IMR-90 (cell line): ENCODE measurements at regions not wholly inside any gene's neighbourhood (a gene's known extent, or its start where the extent isn't known, plus 50 kb on each side); places are given as distances from the start of the nearest gene placed in this dataset.
"Not testable (repeated sequence)": the region's sequence is repeated elsewhere in the genome, so short reads cannot be mapped to it uniquely, and the experiment has no call there.

Experiments used
- ATAC-seq: fragments of 200-7000 bp; cut with Tn5 transposase; 2 replicates; pipeline ENCODE4 v1.9.1; 2020; ENCODE audit warnings: low read depth, mild to moderate bottlenecking, moderate library complexity
- BruUV-seq: library from RNA; stranded (reverse); fragments of 400-500 nt; replicated peaks from 2 replicates; lab custom pipeline; 2021; lab: Mats Ljungman, UMichigan
- CTCF ChIA-PET: fragments of 300-600 bp; formaldehyde crosslinking; extraction: SDS; loops from one replicate; lab custom pipeline; 2021; ENCODE audit warnings: antibody characterized with exemption; lab: Yijun Ruan, JAX
- POLR2A ChIA-PET: fragments of 300-600 bp; sonication (Branson Sonifier 250); formaldehyde crosslinking; loops from one replicate; lab custom pipeline; 2022; ENCODE audit warnings: antibody characterized with exemption; ENCODE audit not compliant: unreplicated experiment; lab: Charles Lee
- DNase-seq: peaks from one replicate; pipeline ENCODE4 v3.0.0; 2013
- H2AFZ ChIP-seq: replicated peaks from 2 replicates; pipeline ENCODE3; 2013; ENCODE audit warnings: low read length, mild to moderate bottlenecking; ENCODE audit not compliant: poor library complexity
- H2AK5ac ChIP-seq: 2 replicates; pipeline ENCODE4 v1.6.1; 2013; ENCODE audit warnings: low read depth, low read length, inconsistent platforms
- H2AK9ac ChIP-seq: replicated peaks from 2 replicates; pipeline ENCODE3; 2013; ENCODE audit warnings: mild to moderate bottlenecking, low read depth, low read length, moderate library complexity; ENCODE audit not compliant: poor library complexity
- H2BK120ac ChIP-seq: 2 replicates; pipeline ENCODE4 v1.6.1; 2013; ENCODE audit warnings: low read depth, low read length, inconsistent platforms
- H2BK15ac ChIP-seq: 3 replicates; pipeline ENCODE4 v1.6.1; 2013; ENCODE audit warnings: low read depth, low read length, inconsistent platforms
- H2BK20ac ChIP-seq: 2 replicates; pipeline ENCODE4 v1.6.1; 2013; ENCODE audit warnings: low read depth, mild to moderate bottlenecking, inconsistent platforms, low read length, moderate library complexity
- H2BK5ac ChIP-seq: 2 replicates; pipeline ENCODE4 v1.6.1; 2013; ENCODE audit warnings: mild to moderate bottlenecking, low read depth, low read length, inconsistent platforms; ENCODE audit not compliant: poor library complexity, severe bottlenecking
- H3K14ac ChIP-seq: replicated peaks from 2 replicates; pipeline ENCODE4 v1.6.1; 2013; ENCODE audit warnings: low read depth, low read length, inconsistent platforms
- H3K18ac ChIP-seq: 2 replicates; pipeline ENCODE4 v1.6.1; 2013; ENCODE audit warnings: low read depth, low read length, control low read depth
- H3K23ac ChIP-seq: 2 replicates; pipeline ENCODE4 v1.6.1; 2013; ENCODE audit warnings: low read depth, low read length, inconsistent platforms
- H3K27ac ChIP-seq: 2 replicates; pipeline ENCODE4 v1.5.1; 2013; ENCODE audit warnings: mild to moderate bottlenecking, control low read depth, low read length; ENCODE audit not compliant: insufficient read depth
- H3K27me3 ChIP-seq: 2 replicates; pipeline ENCODE4 v1.6.1; 2013; ENCODE audit warnings: low read length; ENCODE audit not compliant: control insufficient read depth, insufficient read depth
- H3K36me3 ChIP-seq: 2 replicates; pipeline ENCODE4 v1.6.1; 2013; ENCODE audit warnings: low read length, mixed read lengths; ENCODE audit not compliant: control insufficient read depth, insufficient read depth
- H3K4ac ChIP-seq: 2 replicates; pipeline ENCODE4 v1.6.1; 2013; ENCODE audit warnings: low read depth, low read length, inconsistent platforms
- H3K4me1 ChIP-seq: 2 replicates; pipeline ENCODE4 v1.6.1; 2013; ENCODE audit warnings: low read length, mixed read lengths; ENCODE audit not compliant: control insufficient read depth, insufficient read depth
- H3K4me2 ChIP-seq: 2 replicates; pipeline ENCODE4 v1.6.1; 2013; ENCODE audit warnings: low read depth, mild to moderate bottlenecking, control low read depth, low read length, moderate library complexity
- H3K4me3 ChIP-seq: 2 replicates; pipeline ENCODE4 v1.5.1; 2013; ENCODE audit warnings: low read depth, mild to moderate bottlenecking, control low read depth, low read length, moderate library complexity; ENCODE audit not compliant: insufficient read depth
- H3K56ac ChIP-seq: 2 replicates; pipeline ENCODE4 v1.6.1; 2013; ENCODE audit warnings: low read length, inconsistent platforms; ENCODE audit not compliant: insufficient read depth; ENCODE audit errors: extremely low read depth
- H3K79me1 ChIP-seq, 2 experiments: 2 replicates each; pipeline ENCODE4 v1.6.1; 2013; ENCODE audit warnings: low read length in 2 of 2, inconsistent platforms in 1 of 2, low read depth in 1 of 2
- H3K9ac ChIP-seq: 2 replicates; pipeline ENCODE4 v1.6.1; 2013; ENCODE audit warnings: low read depth, low read length, control low read depth
- H3K9me1 ChIP-seq: 2 replicates; pipeline ENCODE4 v1.6.1; 2013; ENCODE audit warnings: low read length, inconsistent platforms; ENCODE audit not compliant: insufficient read depth
- H3K9me3 ChIP-seq: 2 replicates; pipeline ENCODE4 v1.6.1; 2013; ENCODE audit warnings: low read length; ENCODE audit not compliant: control insufficient read depth, insufficient read depth
- H4K20me1 ChIP-seq: 2 replicates; pipeline ENCODE4 v1.6.1; 2013; ENCODE audit warnings: low read length, inconsistent platforms; ENCODE audit not compliant: insufficient read depth
- H4K5ac ChIP-seq: 2 replicates; pipeline ENCODE4 v1.6.1; 2013; ENCODE audit warnings: mild to moderate bottlenecking, low read depth, low read length, control low read depth
- H4K8ac ChIP-seq, 2 experiments: 2 replicates each; pipeline ENCODE4 v1.6.1; 2013; ENCODE audit warnings: low read depth in 2 of 2, low read length in 2 of 2, control low read depth in 1 of 2, inconsistent platforms in 1 of 2
- H4K91ac ChIP-seq: 2 replicates; pipeline ENCODE4 v1.6.1; 2013; ENCODE audit warnings: low read depth, low read length, inconsistent platforms; ENCODE audit not compliant: insufficient read depth
- CHD1 ChIP-seq: IDR thresholded peaks from 2 replicates; pipeline ENCODE4 v1.6.1; 2012; ENCODE audit warnings: low read depth, low read length, improper control_type of control experiment
- CTCF ChIP-seq: conservative IDR thresholded peaks from 2 replicates; pipeline ENCODE4 v1.5.1; 2012; ENCODE audit warnings: mild to moderate bottlenecking, low read depth, low read length, improper control_type of control experiment
- ELK1 ChIP-seq: fragments of 150-350 bp; IDR thresholded peaks from 2 replicates; pipeline ENCODE4 v1.6.1; 2016; ENCODE audit warnings: low read depth, mild to moderate bottlenecking, low read length, moderate library complexity, borderline replicate concordance
- FOS ChIP-seq: fragments of 150-350 bp; IDR thresholded peaks from 2 replicates; pipeline ENCODE4 v1.6.1; 2016; ENCODE audit warnings: low read depth, low read length
- POLR2A ChIP-seq: IDR thresholded peaks from 2 replicates; pipeline ENCODE4 v1.6.1; 2012; ENCODE audit warnings: mild to moderate bottlenecking, low read depth, low read length
- RFX5 ChIP-seq: IDR thresholded peaks from 2 replicates; pipeline ENCODE4 v1.8.0; 2012; ENCODE audit warnings: low read depth, mild to moderate bottlenecking, low read length, moderate library complexity
- SMC3 ChIP-seq: fragments of 150-350 bp; IDR thresholded peaks from 2 replicates; pipeline ENCODE4 v1.6.1; 2016; ENCODE audit warnings: low read depth, mild to moderate bottlenecking, antibody characterized with exemption, low read length, moderate library complexity
- WGBS, 2 experiments: methylation state at CpG; one replicate each; pipeline versions ENCODE4 v1.1.5 to v1.1.7; 2013; ENCODE audit warnings: missing lambda C conversion rate in 2 of 2; ENCODE audit not compliant: insufficient read length in 1 of 2; ENCODE audit errors: extremely low coverage in 2 of 2; 5-methylcytosine and 5-hydroxymethylcytosine counted together
- dilution Hi-C: fragments of 300-500 bp; cut with HindIII; formaldehyde crosslinking; loops from one replicate; pipeline ENCODE4 v1.14.3; 2018; ENCODE audit warnings: low sequenced_read_pairs; ENCODE audit not compliant: unreplicated experiment
- in situ Hi-C: fragments of 300-500 bp; cut with MboI; formaldehyde crosslinking; loops from 3 replicates; pipeline ENCODE4 v1.14.3; 2019; ENCODE audit warnings: low sequenced_read_pairs, inconsistent platforms, mixed read lengths
- intact Hi-C: fragments of 100-400 bp; cut with micrococcal nuclease; formaldehyde crosslinking; loops from 2 replicates; pipeline ENCODE4 v1.10.0; 2022

- Histone ChIP-seq H2BK15ac (no peak overlapping the region), H4K8ac (no peak overlapping the region), H3K56ac (no peak overlapping the region), H3K14ac (no peak overlapping the region), H3K4me1 (no peaks in the 10 kb centered on the region), H3K4me2 (no peak overlapping the region), H3K27me3 (no peaks in the 10 kb centered on the region; the same call in 1 of the 2 replicates), H3K4ac (no peak overlapping the region), H3K27ac (no peak overlapping the region), H3K23ac (no peak overlapping the region), H4K20me1 (no peaks in the 10 kb centered on the region), H3K9me1 (no peaks in the 10 kb centered on the region), H3K9ac (no peak overlapping the region), H3K79me1 (no peaks in the 10 kb centered on the region), H4K5ac (no peak overlapping the region), H3K4me3 (no peak overlapping the region), H2AK5ac (no peak overlapping the region), H2BK120ac (no peak overlapping the region), H4K91ac (no peak overlapping the region), H2AK9ac (no peak overlapping the region), H2AFZ (no peak overlapping the region), H2BK5ac (no peak overlapping the region), H3K9me3 (0 out of 2 replicates have a peak, but pooled peaks cover 2% of the 10 kb centered on the region), H2BK20ac (no peak overlapping the region), H3K18ac (no peak overlapping the region), H3K36me3 (no peaks in the 10 kb centered on the region)
- in situ Hi-C loops (no loop called here), intact Hi-C loops (no loop called here), dilution Hi-C loops (no loop called here)
- DNase-seq, result no peak
- TF ChIP-seq FOS (no peak), POLR2A (no peak), CHD1 (no peak), ELK1 (no peak), SMC3 (no peak), RFX5 (no peak), CTCF (no peak)
- no TSS peak for BruUV-seq
- POLR2A ChIA-PET, result no interaction called here
- CTCF ChIA-PET, result no interaction called here
- ATAC-seq, result no peak
- WGBS, 2 experiments, result no CpG with 5 or more reads among the region's 4 CpGs
Measured at GRCh38 chr4:73329300-73329699, 70.7 kb upstream of the ANKRD17 start.

- H3K56ac ChIP-seq, H2BK20ac ChIP-seq, H3K9me1 ChIP-seq, H4K5ac ChIP-seq, H4K91ac ChIP-seq, H3K9ac ChIP-seq, H2BK15ac ChIP-seq, BruUV-seq, in situ Hi-C loops, H3K27ac ChIP-seq, H3K4ac ChIP-seq, H2AK5ac ChIP-seq, ATAC-seq, dilution Hi-C loops, POLR2A ChIA-PET, H2AK9ac ChIP-seq, H3K14ac ChIP-seq, DNase-seq, H2BK5ac ChIP-seq, CTCF ChIA-PET, H4K8ac ChIP-seq, intact Hi-C loops, H3K9me3 ChIP-seq, H3K4me2 ChIP-seq, H2BK120ac ChIP-seq, H3K36me3 ChIP-seq, H3K18ac ChIP-seq, H3K23ac ChIP-seq, H3K79me1 ChIP-seq, H4K20me1 ChIP-seq, H3K4me3 ChIP-seq, H2AFZ ChIP-seq, H3K27me3 ChIP-seq, H3K4me1 ChIP-seq: not testable (repeated sequence)
- WGBS, 2 experiments, result no CpG with 5 or more reads among the region's 5 CpGs
Measured at GRCh38 chr4:73325776-73326175, 67.2 kb upstream of the ANKRD17 start.
